ENCODE measurements at regions not wholly inside any gene's neighbourhood (a gene's known extent, or its start where the extent isn't known, plus 50 kb on each side); places are given as distances from the start of the nearest gene placed in this dataset.

- H3F3A ChIP-seq (ENCODE audit: low read length, unreplicated experiment): no peaks in the 10 kb centered on the region
- H3K4me2 ChIP-seq (ENCODE audit: low read length): no peak overlapping the region
- no peaks in the 10 kb centered on the region for H3K4me1 ChIP-seq (ENCODE audit: insufficient read depth, low read length)
- ChIA-PET POLR2A (ENCODE audit: unreplicated experiment) (interaction anchor here (0.6 kb wide), 1 partner anchor 11 kb away, joined by 5 read pairs; no protein-coding TSS in a partner anchor), CTCF (interaction anchor here (0.5 kb wide), 1 partner anchor 111 kb away, joined by 3 read pairs; no protein-coding TSS in a partner anchor)
- no peak overlapping the region for H3K4me3 ChIP-seq (ENCODE audit: low read length)
- BruUV-seq (replicated peaks): no TSS peak
- TF ChIP-seq EZH2phosphoT487 (IDR thresholded peaks at IDR 0.05; ENCODE audit: borderline replicate concordance, low read length) (no peak), CTCF (conservative IDR thresholded peaks at IDR 0.05; ENCODE audit: low read depth, low read length) (no peak), EZH2 (IDR thresholded peaks at IDR 0.05; ENCODE audit: low read length, unreplicated experiment) (no peak)
- intact Hi-C loops (cut with micrococcal nuclease): no loop called here
- no peak overlapping the region for H2AFZ ChIP-seq (ENCODE audit: low read length)
- H3K9me3 ChIP-seq (ENCODE audit: low read length): no peaks in the 10 kb centered on the region
- no peak overlapping the region for H3K27ac ChIP-seq (ENCODE audit: low read length)
- H3K9me2 ChIP-seq (replicated peaks; ENCODE audit: low read length): no peaks in the 10 kb centered on the region
- peaks cover 6% of the 10 kb centered on the region for H3K27me3 ChIP-seq (ENCODE audit: low read length)
- no peaks in the 10 kb centered on the region for H3K79me2 ChIP-seq (ENCODE audit: low read length)
- no peak for DNase-seq
- H3K36me3 ChIP-seq (ENCODE audit: low read depth, low read length): no peaks in the 10 kb centered on the region
- H4K20me1 ChIP-seq (ENCODE audit: low read length): no peaks in the 10 kb centered on the region
- ATAC-seq: no peak
- H3K9ac ChIP-seq (ENCODE audit: low read length): no peak overlapping the region
Observed at GRCh38 chr7:91812388-91812787, 68.1 kb downstream of the MTERF1 start.

GRCh38 chr7:91814189-91814588 lies 66.3 kb downstream of the MTERF1 start:
- TF ChIP-seq EZH2 (IDR thresholded peaks at IDR 0.05; ENCODE audit: low read length, unreplicated experiment) (no peak), CTCF (conservative IDR thresholded peaks at IDR 0.05; ENCODE audit: low read depth, low read length) (no peak), EZH2phosphoT487 (IDR thresholded peaks at IDR 0.05; ENCODE audit: borderline replicate concordance, low read length) (no peak)
- H3K9ac ChIP-seq (ENCODE audit: low read length): no peak overlapping the region
- no peak overlapping the region for H3K4me3 ChIP-seq (ENCODE audit: low read length)
- H3K4me1 ChIP-seq (ENCODE audit: insufficient read depth, low read length): no peaks in the 10 kb centered on the region
- no TSS peak for BruUV-seq (replicated peaks)
- H3K79me2 ChIP-seq (ENCODE audit: low read length): no peaks in the 10 kb centered on the region
- ChIA-PET POLR2A (ENCODE audit: unreplicated experiment) (no interaction called here), CTCF (no interaction called here)
- H3K4me2 ChIP-seq (ENCODE audit: low read length): no peak overlapping the region
- no peak for ATAC-seq
- H3K27me3 ChIP-seq (ENCODE audit: low read length): peaks cover 6% of the 10 kb centered on the region
- no peaks in the 10 kb centered on the region for H4K20me1 ChIP-seq (ENCODE audit: low read length)
- no peaks in the 10 kb centered on the region for H3K9me2 ChIP-seq (replicated peaks; ENCODE audit: low read length)
- intact Hi-C loops (cut with micrococcal nuclease): no loop called here
- H3K27ac ChIP-seq (ENCODE audit: low read length): no peak overlapping the region
- no peak overlapping the region for H2AFZ ChIP-seq (ENCODE audit: low read length)
- no peaks in the 10 kb centered on the region for H3F3A ChIP-seq (ENCODE audit: low read length, unreplicated experiment)
- no peaks in the 10 kb centered on the region for H3K36me3 ChIP-seq (ENCODE audit: low read depth, low read length)
- no peak for DNase-seq
- H3K9me3 ChIP-seq (ENCODE audit: low read length): no peaks in the 10 kb centered on the region
